PFSK-1 (cell line): ENCODE measurements at regions not wholly inside any gene's neighbourhood (a gene's known extent, or its start where the extent isn't known, plus 50 kb on each side); places are given as distances from the start of the nearest gene placed in this dataset.

Experiments
- FOXP2 ChIP-seq: optimal IDR thresholded peaks from 2 replicates; pipeline ENCODE3; 2011; ENCODE audit warnings: borderline replicate concordance, control low read depth, inconsistent platforms; ENCODE audit not compliant: insufficient read depth; ENCODE audit errors: extremely low read length, extremely low read depth
- POLR2AphosphoS5 ChIP-seq: IDR thresholded peaks from 2 replicates; pipeline ENCODE4 v1.6.1; 2012; ENCODE audit warnings: low read depth, mild to moderate bottlenecking, control low read depth, low read length, moderate library complexity
- SIN3A ChIP-seq: IDR thresholded peaks from 2 replicates; pipeline ENCODE4 v1.6.1; 2012; ENCODE audit warnings: mild to moderate bottlenecking, low read length, moderate library complexity, borderline replicate concordance; ENCODE audit not compliant: insufficient read depth
- TAF1 ChIP-seq: IDR thresholded peaks from 2 replicates; pipeline ENCODE4 v1.6.1; 2012; ENCODE audit warnings: low read length, control low read depth, borderline replicate concordance; ENCODE audit not compliant: insufficient read depth
- TF ChIP-seq, protein P1 (sequence below), 2 experiments: IDR thresholded peaks; 2 replicates each; pipeline versions ENCODE4 v1.6.1 to v1.8.0; 2011 to 2012; ENCODE audit warnings: low read depth in 2 of 2, low read length in 2 of 2, control low read depth in 1 of 2, inconsistent platforms in 1 of 2, mild to moderate bottlenecking in 1 of 2, moderate library complexity in 1 of 2; ENCODE audit not compliant: insufficient read depth in 1 of 2

DNA sequence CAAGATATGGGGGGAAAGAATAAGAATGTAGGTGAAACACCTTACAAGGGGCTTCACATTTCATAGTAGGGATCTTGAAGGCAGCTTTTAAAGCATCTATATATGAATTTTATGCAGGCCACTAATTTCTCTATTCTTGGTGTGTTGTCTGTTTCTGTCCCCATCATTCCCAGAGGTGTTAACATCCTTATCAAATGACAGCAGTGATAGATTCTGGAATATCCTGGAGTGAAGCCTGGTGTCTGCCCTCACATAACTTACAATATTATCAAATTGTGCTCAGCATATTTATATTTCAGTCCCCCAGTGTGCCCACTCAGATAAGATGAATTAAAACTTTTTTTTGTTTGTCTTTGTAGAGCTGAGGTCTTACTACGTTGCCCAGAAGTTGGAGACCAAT is 486.2 kb downstream of the EPHA4 start:
- TF ChIP-seq, protein P1, sequence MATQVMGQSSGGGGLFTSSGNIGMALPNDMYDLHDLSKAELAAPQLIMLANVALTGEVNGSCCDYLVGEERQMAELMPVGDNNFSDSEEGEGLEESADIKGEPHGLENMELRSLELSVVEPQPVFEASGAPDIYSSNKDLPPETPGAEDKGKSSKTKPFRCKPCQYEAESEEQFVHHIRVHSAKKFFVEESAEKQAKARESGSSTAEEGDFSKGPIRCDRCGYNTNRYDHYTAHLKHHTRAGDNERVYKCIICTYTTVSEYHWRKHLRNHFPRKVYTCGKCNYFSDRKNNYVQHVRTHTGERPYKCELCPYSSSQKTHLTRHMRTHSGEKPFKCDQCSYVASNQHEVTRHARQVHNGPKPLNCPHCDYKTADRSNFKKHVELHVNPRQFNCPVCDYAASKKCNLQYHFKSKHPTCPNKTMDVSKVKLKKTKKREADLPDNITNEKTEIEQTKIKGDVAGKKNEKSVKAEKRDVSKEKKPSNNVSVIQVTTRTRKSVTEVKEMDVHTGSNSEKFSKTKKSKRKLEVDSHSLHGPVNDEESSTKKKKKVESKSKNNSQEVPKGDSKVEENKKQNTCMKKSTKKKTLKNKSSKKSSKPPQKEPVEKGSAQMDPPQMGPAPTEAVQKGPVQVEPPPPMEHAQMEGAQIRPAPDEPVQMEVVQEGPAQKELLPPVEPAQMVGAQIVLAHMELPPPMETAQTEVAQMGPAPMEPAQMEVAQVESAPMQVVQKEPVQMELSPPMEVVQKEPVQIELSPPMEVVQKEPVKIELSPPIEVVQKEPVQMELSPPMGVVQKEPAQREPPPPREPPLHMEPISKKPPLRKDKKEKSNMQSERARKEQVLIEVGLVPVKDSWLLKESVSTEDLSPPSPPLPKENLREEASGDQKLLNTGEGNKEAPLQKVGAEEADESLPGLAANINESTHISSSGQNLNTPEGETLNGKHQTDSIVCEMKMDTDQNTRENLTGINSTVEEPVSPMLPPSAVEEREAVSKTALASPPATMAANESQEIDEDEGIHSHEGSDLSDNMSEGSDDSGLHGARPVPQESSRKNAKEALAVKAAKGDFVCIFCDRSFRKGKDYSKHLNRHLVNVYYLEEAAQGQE (IDR thresholded peaks at IDR 0.05; ENCODE audit: insufficient read depth in 1 of 2, low read depth in 2 of 2, low read length in 2 of 2) = no peak

DNA sequence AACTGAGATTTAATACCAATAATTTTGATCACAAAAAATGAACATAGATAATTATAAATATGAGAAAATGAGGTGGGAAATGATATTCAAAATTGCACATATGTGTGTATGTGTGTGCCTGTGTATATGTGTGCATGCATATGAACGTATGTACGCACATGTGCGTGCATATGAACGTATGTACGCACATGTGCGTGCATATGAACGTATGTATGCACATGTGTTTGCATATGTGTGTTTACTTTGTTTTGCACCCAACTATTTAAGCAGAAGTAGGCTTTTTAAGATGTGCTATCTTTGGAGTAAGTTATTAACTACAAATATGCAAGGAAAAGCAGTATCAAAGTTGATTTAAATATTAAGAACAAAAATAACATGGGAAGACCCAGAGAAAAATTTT is 484.3 kb downstream of the EPHA4 start:
- TF ChIP-seq TAF1 = no peak
- TF ChIP-seq FOXP2 = no peak
- TF ChIP-seq, protein P1 (IDR thresholded peaks at IDR 0.05; ENCODE audit: insufficient read depth in 1 of 2, low read depth in 2 of 2, low read length in 2 of 2) = no peak
- TF ChIP-seq SIN3A = no peak
- no peak for TF ChIP-seq POLR2AphosphoS5

DNA sequence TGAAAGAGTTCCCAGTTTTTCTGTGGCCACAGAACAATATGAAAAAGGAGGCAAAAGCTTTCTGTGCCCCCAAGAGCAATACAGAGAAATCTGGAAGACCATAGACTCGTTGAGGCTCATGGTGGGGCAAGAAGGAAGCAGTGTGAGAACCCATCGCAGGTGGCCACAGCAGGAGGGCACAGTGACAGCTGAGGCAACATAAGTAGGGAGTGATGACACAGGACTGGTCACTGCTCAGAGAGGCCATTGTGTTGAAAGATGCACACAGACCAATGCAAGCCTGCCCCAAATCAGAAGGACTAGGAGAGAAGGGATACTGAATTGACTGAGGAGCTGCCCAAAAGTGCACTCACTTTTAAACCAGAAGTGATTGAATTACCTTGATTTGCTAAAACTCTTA is 483.6 kb downstream of the EPHA4 start:
- TF ChIP-seq TAF1 (no peak), SIN3A (no peak), FOXP2 (no peak), POLR2AphosphoS5 (no peak)
- TF ChIP-seq, protein P1 (IDR thresholded peaks at IDR 0.05; ENCODE audit: insufficient read depth in 1 of 2, low read depth in 2 of 2, low read length in 2 of 2) = no peak

DNA sequence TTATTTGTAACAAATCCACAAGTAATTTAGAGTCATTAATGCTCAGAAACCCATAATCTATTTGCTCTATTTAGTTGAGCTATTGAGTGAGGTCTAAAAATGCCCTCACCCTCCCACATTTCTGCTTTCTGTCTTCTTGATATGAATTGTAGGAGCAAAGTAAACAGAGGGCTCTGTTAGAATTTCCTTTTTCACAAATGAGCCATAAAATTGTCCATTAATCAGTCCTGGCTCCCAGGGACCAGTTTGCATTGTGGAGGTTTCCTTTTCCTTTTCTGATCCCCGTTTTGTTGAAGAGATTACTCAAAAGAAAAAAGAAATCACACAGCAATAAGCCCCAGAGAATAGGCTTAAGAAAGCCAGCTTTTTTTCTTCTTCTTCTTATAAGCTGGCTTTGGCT is 476.7 kb downstream of the EPHA4 start:
- TF ChIP-seq SIN3A = no peak
- TF ChIP-seq FOXP2 = no peak
- TF ChIP-seq, protein P1 (IDR thresholded peaks at IDR 0.05; ENCODE audit: insufficient read depth in 1 of 2, low read depth in 2 of 2, low read length in 2 of 2) = no peak
- TF ChIP-seq POLR2AphosphoS5 = no peak
- no peak for TF ChIP-seq TAF1
